Sigmoid colon (tissue), 4 donors: ENCODE measurements at regions not wholly inside any gene's neighbourhood (a gene's known extent, or its start where the extent isn't known, plus 50 kb on each side); places are given as distances from the start of the nearest gene placed in this dataset.

ENCODE experiments used
- CTCF ChIP-seq, 4 experiments: fragments of 450-650 bp in 3 of 4; fragments of 200-600 bp in 1 of 4; IDR thresholded peaks; one replicate each; pipeline ENCODE4 v1.5.1; 2016 to 2019; ENCODE audit warnings: antibody characterized with exemption in 4 of 4, mild to moderate bottlenecking in 3 of 4, moderate library complexity in 2 of 4
- EP300 ChIP-seq, 4 donors: sonication (generic); formaldehyde crosslinking; IDR thresholded peaks; one replicate each; pipeline ENCODE4 v1.6.1; 2017; ENCODE audit warnings: antibody characterized with exemption in 4 of 4
- POLR2A ChIP-seq, 2 donors: fragments of 450-650 bp; IDR thresholded peaks; one replicate each; pipeline ENCODE4 v1.6.1; 2016; ENCODE audit warnings: antibody characterized with exemption in 2 of 2, mild to moderate bottlenecking in 2 of 2, moderate library complexity in 2 of 2
- POLR2AphosphoS5 ChIP-seq, 4 donors: sonication (generic); formaldehyde crosslinking; IDR thresholded peaks; one replicate each; pipeline ENCODE4 v1.6.1; 2017; ENCODE audit warnings: antibody characterized with exemption in 4 of 4

- no peak for TF ChIP-seq POLR2A (IDR thresholded peaks at IDR 0.05)
- TF ChIP-seq CTCF (IDR thresholded peaks at IDR 0.05) = no peak
- no peak for TF ChIP-seq POLR2AphosphoS5 (IDR thresholded peaks at IDR 0.05)
- no peak for TF ChIP-seq EP300 (IDR thresholded peaks at IDR 0.05)
These were observed 2365.5 kb downstream of the PCDH7 start for GRCh38 chr4:33085709-33086108.
